Spleen (tissue), 7 donors: ENCODE measurements at regions not wholly inside any gene's neighbourhood (a gene's known extent, or its start where the extent isn't known, plus 50 kb on each side); places are given as distances from the start of the nearest gene placed in this dataset.

Experiments used
- CTCF ChIP-seq, 11 experiments: fragments of 200-600 bp in 7 of 11; fragments of 450-650 bp in 4 of 11; sonication (generic) in 4 of 11; IDR thresholded peaks in 8 of 11; conservative IDR thresholded peaks in 3 of 11; 1 replicate in 7 of 11; 2 replicates in 4 of 11; pipeline versions ENCODE4 v1.4.0 to v1.8.0; 2016 to 2021; ENCODE audit warnings: antibody characterized with exemption in 11 of 11, inconsistent platforms in 4 of 11, mild to moderate bottlenecking in 1 of 11
- POLR2AphosphoS5 ChIP-seq, 3 donors: sonication (generic); formaldehyde crosslinking; IDR thresholded peaks; one replicate each; pipeline ENCODE4 v1.5.1; 2017; ENCODE audit warnings: antibody characterized with exemption in 3 of 3
- donor health status: DM: no; HTN: no; CAD: no; lungs with moderate emphysema.
- donor health status: DM: no; HTN: no; CAD: no.
- donor health status: DM: no; HTN: no; CAD: no.

GRCh38 chr11:31883435-31883834 lies 72.3 kb upstream of the PAX6 start:
- no peak for TF ChIP-seq CTCF (IDR thresholded peaks at IDR 0.05 in 8 of 11, conservative IDR thresholded peaks at IDR 0.05 in 3 of 11)
- no peak for TF ChIP-seq POLR2AphosphoS5 (IDR thresholded peaks at IDR 0.05)
